ENCODE measurements at regions not wholly inside any gene's neighbourhood (a gene's known extent, or its start where the extent isn't known, plus 50 kb on each side); places are given as distances from the start of the nearest gene placed in this dataset.

DNA sequence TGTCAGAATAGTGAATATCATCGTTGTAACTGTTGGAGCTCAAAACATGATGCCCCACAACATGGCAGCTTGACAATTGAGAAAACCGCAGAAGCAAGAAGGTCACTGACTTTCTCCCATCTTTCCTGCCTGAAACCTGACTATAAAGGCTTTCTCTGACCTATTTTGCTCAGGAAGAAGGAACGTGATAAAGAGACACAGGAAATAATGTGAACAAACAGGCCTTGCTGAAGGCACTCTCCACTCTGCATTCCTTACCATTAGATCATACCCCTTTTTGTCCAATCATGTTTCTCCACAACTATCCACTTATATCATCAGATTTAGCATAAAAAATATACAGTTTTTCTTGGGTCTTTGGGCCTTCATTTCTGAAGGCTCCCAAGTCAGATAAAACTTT, 916.8 kb downstream of the METTL15 start:
- no peak for DNase-seq

DNA sequence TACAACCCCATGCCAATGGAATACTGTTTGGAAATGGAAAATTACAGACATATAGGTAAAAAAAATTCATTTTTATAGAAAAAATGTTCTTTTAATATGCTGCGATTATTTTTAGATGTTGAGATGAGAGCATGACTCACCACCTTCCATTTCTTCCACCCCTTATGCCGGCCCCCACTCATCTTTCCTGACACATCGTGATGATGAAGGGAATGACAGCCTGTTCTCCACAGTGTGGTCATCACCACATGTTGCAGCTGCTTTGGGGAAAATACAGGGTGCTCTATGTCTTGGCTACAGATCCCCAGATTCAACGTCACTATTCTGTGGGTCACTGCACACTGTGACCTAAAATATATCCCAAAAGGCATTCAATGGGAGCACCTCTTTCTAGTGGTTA, 916.2 kb downstream of the METTL15 start:
- no peak for DNase-seq

DNA sequence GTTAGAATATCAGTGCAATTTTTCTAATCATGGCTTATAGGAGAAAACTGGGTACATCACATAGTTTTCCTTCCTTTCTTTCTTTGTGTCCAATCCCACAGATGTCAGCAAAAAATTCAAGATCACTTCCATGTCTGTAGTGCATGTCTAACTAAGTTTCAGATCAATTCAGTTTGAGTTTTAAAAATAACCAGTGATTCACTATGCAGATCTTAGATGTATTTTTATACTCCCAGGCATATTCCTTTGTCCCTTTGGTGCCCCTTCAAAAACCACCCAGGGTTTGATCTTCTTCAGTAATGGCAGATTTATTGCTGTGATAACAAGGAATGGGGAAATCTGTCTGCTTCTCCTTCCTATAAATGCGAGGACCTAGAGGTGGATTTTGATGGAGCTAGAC, 915.6 kb downstream of the METTL15 start:
- no peak for DNase-seq

DNA sequence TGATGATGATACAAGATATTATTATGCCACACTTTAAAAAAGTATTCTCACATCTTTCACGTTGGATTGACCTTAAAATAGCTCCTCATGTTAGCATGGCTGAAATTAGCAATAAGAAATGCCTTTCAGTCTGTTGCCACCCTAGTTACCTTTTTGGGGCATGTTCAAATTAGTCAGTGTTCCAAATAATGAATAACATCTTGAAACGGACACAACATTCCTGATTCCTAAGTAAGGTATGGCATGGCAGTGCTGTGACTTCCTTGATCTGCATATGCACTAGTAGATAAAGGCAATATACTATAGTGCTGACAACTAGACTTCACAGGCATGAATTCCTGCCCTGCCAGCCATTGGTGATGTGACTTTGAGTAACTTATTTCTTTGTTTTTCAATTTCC, 914.5 kb downstream of the METTL15 start:
- DNase-seq: no peak

DNA sequence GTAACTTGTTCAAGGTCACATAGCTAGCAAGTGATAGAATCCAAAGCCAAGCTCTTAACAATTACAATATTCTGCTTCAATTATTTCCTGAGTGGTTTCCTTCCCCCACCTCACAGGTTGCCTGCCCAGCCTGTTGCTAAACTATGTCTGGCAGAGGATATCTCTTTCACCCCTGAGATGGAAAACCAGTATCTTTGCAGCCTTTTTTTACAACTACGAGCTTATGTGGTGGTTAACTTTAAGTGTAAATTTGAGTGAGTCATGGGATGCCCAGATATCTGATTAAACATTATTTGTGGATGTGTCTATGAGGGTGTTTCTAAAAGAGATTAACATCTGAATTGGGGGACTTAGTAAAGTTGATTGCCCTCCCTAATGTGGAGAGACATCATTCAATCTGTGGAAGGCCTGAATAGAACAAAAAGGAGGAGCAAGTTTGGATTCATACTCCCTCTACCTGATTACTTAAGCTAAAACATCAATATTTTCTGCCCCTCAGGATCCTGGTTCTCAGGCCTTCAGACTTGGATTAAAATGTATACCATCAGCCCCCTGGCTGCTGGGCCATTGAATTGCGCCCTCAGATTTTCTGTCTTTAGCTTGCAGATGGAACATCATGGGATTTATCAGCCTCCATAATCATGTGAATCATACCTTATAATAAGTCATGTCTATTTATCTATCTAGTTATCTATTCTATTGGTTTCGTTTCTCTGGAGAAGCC, 911.9 kb downstream of the METTL15 start:
- peak; percentile 60 for DNase-seq

DNA sequence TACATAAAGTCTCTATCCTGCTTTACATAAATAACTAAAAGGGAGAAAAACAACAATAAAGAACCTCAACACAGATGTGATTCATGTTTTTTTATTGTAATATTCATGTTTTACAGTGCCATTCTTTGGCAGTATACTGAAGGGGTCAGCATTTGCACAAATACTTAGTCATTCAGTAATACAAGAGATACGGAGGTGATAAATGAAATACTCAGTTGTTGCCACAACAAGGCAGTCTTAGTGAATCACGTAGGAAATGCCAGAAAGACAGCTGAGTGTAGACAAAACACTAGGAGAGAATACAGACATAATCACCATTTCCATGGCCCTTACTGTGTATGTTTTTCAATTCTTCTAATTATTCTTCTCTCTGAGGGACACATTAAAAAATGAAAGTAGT, 910.4 kb downstream of the METTL15 start:
- peak; percentile 22 for DNase-seq

DNA sequence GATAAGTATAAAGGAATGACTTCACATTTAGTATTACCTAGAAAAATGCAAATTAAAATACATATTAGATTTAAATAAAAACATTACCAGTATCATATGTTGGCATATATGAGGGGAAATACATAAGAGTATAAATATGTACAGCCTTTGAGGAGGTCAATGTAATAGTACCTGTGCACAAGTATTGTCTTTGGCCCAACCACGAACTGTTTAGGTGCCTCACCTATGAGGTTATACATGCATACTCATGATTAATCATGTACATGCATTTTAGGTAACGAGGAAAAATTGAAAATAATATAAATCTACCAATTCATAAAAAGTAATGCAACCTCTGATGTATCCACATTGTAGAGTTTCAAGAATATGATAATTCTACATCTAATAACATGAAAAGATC, 909.8 kb downstream of the METTL15 start:
- DNase-seq: no peak

DNA sequence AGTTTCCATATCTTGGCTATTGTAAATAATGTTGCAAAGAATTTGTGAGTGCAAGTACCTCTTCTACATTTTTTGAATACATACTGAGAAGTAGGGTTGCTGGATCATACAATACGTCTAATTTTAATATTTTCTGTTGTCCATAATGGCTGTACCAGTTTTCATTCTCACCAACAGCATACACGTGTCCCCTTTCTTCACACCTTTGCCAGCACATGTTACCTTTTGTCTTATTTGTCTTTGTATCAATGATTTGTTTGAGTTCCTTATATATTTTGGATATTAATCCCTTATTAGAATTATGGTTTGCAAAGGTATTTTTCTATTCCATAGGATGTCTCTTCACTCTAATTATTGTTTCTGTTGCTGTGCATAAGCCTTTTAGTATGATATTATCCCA, 904.3 kb downstream of the METTL15 start:
- no peak for DNase-seq

DNA sequence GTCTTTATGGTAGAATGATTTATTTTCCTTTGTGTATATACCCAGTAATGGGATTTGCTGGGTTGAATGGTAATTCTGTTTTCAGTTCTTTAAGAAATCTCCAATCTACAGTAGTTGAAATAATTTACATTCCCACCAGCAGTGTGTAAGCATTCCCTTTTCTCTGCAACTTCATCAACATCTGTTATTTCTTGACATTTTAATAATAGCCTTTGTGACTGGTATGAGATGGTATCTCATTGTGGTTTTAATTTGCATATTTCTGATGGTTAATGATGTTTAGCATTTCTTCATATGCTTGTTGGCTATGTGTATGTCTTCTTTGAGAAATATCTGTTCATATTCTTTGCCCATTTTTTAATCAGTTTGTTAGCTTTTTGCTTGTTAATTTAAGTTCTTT, 901.2 kb downstream of the METTL15 start:
- DNase-seq: no peak

DNA sequence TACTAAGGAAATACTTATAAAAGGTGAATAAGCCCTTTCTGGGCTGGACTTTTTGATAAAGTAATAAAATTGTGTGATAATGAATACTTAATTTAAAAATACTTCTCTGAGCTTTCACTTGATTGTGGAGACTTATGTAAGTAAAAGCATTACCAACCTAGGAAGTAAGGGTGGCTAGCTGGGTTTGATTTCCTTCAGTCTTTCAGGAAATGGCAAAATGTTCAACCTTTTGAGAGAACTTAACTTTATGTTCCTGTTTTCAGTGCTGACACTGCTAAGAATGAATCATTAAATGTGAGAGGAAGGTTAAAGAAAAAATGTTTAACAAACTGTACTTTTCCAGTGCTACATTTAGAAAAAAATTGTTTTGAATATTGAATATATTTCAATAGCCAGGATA, 900.3 kb downstream of the METTL15 start:
- DNase-seq: no peak

DNA sequence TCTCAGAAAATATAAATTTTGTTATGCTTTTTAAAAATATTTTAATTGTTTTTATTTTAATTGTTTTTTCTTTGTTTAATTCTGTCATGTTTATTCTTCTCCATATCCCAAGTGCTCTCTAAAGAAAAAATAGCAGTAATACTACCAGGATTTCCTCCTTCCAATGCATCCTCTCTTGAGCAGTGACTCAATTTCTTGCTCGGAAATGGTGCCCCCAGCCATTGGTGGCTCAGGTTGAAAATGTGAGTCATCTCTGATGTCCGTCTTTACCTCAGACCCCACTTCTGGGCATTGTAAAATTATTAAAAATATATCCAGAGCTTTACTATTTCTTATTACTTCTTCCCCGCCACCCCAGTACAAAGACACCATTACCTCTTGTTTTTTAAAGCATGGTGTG, 898.5 kb downstream of the METTL15 start:
- DNase-seq: no peak

DNA sequence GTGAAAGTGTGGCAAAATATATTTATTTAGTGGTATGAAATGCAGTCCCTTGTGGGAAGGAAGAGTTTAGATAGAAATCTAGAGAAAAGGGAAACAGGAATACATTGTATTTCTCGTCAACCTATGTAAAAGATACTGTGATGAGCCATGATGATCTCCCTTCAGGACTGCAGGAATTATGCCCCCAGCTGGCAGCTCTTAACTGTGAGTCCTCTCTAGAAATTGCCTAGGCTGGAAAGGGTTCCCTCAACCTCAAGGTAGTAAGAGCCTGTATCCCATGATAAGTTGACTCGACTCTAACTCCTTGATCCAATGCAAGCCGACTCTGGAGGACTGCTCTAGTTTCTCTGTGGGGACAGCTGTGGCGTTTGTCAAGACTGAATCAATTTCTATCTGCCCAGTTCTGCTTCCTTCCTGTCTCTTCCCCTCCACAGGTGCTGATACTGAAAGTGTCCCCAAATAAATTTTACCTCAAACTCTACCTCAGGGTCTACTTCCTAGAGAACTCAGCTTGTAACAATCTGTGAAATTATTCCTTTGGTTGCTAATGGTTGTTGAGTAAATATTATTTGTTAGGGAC, 897.3 kb downstream of the METTL15 start:
- no peak for DNase-seq

DNA sequence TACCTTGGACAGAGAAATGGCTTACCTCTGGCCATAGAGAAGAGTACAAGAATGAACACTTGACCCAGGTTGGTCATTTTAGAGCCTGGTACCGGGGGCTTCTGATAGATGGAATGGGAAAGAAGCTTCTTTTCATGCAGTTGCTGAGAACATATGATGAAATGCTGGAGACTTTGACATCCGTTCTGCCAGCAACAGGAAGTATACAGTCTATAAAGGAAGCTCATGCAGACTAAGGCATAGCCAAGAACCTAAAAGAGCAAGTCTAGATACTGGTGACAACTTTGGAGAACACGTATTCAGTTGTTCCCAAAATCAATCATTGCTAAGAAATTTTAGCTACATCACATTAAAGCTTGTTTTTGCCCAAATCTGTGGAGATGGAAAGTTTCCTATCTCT, 894.6 kb downstream of the METTL15 start:
- no peak for DNase-seq

DNA sequence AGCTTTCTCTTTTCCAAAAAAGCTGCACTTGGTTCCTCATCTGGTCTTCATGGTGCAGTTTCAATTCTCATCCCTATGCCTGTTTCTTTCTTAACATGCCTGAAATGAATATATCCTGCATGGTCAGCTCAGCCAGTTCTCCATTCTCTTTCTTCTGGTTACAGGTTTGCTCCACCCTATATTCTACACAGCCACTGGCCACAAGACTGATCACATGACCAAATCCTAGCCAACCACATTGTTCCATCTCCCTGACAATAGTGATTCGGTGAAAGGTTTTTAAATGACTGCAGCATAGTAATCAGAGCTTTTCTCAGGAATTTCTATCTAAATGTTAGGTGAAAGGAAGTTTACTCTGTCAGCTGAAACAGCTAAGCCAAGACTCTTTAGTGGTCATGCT, 891.4 kb downstream of the METTL15 start:
- DNase-seq: no peak

DNA sequence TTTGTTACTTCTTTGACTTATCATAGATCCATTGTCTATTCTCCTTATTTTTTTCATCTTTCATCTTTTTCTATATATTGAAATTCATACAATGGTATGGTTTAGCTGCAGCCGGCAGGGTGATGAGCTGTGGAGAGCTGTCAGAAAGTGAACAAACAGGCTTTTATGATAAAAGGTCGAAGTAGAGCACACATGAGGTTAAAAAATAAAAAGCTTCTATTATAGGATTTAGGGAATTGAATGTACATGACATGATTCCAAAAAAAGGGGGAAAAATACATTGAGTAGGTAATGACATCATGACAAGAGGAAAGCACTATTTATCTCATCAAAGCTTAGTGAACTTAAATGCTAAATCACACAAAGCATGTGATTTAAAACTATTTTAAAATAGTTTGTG, 884.8 kb downstream of the METTL15 start:
- no peak for DNase-seq

DNA sequence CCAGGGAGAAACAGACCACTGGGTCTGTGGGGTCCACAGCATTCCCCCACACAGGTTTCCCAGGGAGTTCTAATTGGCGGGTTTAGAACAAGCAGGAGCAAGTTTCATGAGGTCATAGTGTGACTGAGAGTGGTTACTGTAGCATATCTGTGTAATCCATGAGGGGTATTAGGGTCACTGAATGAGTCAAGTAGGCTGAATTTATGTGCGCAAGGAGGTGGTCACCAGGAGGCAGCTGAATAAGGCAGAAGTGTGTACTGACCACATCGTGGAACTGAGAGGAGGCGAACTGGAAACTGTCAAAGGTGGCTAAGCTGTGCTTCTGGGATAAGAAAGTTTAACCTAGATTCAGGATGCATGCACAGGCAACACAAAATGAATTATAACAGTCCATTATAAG, 876.0 kb downstream of the METTL15 start:
- no peak for DNase-seq

DNA sequence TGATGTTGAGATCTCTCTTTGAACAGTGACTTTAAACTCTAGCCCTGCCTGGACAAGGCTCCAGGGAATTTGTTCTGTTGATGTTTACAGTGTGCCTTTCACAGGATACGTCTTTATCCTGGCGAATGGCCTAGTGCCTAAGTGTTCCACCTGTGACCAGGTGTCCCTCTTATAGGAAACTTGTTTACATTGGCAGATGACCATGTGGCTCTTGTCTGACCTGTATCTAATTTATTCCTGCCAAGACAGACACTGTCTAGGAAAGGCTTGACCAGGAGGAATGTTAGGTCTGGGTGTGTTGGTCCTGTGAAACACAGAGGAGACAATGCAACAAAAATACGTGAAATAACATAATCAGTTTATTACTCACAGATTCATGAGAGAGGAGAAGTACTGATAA, 875.6 kb downstream of the METTL15 start:
- no peak for DNase-seq

DNA sequence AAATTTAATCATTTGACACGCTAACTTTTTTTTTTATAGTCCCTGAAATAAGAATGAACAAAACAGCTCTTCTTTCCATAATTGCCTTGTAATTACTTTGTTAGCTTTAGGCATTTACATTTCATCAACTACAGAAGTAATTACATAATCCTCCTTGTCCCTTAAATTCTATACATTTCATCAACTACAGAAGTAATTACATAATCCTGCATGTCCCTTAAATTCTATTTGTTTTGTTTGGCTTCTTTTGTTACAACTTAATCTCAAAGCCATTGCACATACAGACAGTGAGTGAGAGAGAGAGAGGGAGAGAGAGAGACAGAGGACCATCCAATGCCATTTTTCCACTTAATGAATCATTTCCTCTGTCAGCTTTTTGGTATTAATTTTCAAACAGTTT, 873.2 kb downstream of the METTL15 start:
- DNase-seq: no peak

DNA sequence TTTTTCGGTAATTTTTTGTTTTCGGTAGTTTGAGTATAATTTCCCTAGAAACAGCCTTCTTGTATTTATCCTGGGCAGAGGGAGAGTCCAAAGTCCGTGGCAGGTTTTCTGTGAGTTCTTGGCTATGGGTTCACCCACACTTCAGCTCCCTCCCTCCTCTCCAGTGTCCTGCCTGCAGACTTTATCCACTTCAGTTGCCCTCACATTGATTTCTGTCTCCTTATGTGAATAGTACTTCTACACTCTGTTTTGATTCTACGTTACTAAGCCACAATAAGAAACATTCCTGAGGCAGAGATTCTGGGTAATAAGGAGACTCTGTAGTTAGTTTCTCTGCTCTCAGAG, 868.6 kb downstream of the METTL15 start:
- no peak for DNase-seq

DNA sequence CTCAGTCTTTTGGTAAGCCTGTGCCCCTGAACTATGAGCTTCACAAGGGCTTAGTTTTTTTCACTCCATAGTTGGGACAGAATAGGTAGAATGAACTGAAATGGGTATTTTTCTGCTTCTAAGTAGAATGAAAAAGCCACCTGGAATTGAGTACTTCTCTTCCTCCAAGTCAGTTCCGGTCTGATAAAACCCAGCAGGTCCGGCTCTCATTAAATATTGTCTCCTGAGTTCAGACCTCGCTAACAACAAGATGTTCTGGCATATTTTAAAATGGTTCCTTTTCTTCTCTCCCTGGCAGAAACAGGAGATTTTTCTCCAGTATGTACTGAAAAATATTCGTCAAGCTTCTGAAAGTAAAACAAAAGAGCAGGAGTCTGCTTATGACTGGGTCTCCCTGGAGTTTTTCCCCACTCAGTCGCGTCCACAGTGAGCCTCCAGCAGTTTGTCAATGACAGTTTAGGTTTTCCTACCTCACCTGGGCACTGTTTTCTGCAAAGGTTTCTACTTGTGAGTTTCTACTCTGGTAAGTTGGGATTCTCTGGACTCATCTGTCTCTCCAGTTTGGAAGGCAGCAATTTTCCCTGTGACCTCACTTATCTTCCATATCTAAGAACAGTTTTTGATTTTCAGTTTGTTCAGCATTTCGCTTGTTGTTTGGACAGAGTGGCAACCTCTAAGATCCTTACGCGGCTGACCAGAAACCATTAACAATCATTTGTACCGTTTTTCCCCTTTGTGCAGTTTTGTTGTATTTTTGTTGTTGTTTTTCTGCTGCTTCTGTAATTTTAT, 868.0 kb downstream of the METTL15 start:
- no peak for DNase-seq

DNA sequence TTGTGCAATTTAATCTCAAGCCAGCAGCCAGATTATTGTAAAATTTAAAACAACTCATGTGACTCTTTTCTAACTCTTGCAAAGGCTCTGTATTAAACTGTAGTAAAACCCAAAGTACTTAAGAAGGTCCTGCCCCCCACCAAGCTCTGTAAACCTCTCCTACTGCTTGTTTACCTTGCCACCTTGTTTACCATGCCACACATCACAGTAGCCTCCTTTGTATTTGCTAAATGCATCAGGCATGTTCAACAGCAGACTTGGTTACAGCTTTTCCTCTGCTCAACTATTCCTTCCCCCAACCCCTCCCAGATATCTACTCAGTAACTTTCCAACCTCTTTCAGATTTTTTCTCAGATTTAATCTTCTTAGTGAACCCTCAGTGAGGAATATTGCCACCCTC, 861.6 kb downstream of the METTL15 start:
- no peak for DNase-seq

DNA sequence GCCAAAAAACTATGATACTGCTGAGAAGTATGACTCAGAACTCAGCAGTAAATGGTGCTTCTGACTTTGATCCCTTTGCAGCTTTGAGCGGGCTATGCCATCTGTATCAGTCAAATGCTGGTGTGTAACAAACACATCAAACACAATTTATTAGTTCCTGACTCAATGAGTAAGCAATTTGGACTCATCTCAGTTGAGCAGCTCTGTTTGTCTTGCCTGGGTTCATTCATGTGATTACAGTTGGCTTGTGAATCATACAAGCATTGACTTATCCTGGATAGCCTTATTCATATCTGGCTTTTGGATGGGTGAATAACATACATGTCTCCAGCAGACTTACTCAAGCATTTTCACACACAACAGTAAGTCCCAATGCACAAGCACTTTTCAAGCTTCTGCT, 858.8 kb downstream of the METTL15 start:
- DNase-seq: no peak

DNA sequence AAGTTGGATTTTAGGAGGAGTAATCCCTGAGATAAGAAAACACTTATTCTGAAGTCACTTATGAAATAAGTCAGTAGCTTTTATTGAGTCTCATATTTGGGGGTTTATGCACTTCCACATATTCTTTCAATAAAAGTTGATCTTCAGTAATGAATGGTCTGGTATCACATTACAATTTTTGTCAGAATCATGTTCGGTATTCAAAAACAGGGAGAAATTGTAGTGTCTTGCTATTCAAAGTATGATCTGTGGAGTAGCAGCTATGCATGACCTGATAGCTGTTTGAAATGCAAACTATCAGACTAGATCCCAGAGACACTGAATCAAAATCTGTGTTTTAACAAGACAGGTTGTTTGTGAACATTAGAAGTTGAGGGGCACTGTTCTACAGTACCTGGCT, 857.6 kb downstream of the METTL15 start:
- no peak for DNase-seq

DNA sequence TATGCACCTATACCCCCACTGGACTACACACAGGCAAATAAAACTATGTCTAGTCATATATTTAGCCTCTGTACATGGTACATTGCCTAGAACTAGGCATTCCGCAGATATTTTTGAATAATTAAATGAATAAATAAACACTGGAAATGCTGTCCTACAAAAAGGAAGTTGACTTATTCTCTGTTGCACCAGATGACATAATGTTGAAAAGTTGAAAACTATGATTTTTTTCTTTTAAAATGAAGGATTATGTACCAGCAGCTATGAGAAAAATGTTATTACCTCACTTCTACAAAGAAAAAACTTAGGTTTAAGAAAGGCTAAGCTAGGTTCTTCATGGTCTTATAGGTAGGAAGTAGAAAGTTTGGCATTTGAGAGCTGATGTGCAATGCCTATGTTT, 856.6 kb downstream of the METTL15 start:
- no peak for DNase-seq

DNA sequence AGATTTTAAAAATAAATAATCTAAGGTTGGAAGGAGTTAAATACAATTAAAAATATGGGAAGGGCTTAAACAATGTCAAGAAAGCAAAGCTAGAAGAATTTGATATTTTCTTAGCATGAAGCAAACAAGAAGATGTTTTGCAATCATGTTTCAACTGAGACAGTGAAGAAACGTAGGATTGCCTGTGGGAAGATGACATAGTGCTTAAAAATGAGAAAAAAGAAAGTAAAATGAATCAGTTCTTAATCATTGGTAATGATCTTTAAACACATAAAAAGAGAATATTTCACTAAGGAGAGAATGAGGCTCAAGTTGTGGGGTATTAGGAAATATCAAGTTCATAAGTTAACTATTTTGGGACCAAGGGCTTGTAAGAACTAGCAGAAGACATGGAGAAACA, 855.0 kb downstream of the METTL15 start:
- DNase-seq: no peak
